Inflammatory macrophage (primary cell): ENCODE measurements at regions not wholly inside any gene's neighbourhood (a gene's known extent, or its start where the extent isn't known, plus 50 kb on each side); places are given as distances from the start of the nearest gene placed in this dataset.
"Not testable (repeated sequence)": the region's sequence is repeated elsewhere in the genome, so short reads cannot be mapped to it uniquely, and the experiment has no call there.

Experiments used
- DNase-seq, 2 donors: peaks; one replicate each; pipeline ENCODE4 v3.0.0-alpha.2; 2020 to 2022

DNA sequence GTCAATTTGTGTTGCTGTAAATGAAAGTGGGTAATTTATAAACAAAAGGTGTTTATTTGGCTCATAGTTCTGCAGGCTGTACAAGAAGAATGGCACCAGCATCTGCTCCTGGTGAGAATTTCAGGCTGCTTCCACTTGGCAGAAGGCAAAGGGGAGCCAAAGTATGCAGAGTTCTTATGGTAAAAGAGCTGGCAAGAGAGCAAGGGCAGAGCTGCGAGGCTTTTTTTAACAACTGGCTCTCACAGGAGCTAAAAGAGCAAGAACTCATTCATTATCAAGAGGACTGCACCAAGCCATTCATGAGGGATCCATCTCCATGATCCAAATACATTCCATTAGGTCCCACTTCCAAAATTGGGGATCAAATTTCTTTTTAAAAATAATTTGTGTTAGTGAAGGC lies 1712.7 kb downstream of the SLITRK5 start:
- DNase-seq: no peak

DNA sequence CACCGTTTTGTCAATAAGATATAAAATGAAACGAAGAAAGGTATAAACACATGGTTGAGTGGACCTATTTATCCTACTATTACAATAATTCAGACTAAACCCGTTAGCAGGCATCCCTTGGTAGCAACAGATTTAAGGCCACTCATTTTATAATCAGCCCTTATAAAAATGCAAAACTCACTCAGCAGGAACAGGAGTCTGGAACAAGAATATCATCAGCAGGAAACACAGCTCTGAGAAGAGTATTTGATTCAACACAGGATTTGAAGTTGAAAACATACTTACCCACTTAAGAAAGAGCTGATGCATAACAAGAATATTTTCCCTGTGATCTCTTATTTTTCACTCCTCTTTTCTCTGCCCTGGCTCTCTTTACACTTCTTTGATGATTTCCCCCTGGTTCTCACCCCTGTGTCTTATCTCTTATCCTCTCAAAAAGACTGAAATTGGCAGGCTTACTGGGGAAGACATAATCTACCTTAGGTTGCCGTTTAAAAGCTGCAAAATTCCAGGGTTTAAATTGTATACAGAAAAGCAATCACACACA lies 1722.7 kb downstream of the SLITRK5 start:
- DNase-seq: no peak

DNA sequence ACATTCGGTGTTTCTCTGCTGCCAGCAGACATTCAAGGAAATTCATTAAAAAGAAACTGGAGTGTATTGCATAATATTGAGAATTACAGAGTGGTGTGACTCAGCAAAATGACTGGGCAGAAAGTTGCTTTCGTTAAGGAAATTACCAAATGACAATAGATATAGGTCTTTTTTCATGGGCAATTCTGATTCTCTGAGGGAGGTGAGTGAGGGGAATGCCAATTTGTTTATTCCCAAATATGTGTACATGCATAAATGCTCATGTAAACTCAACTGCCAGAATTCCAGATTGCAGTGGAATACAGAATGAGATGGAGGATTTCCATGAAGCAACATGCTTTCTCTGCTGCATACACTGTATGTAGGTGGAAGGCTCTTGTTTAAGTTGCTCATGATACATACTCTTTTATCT lies 1730.1 kb downstream of the SLITRK5 start:
- peak; percentile 66 to 78 for DNase-seq

DNA sequence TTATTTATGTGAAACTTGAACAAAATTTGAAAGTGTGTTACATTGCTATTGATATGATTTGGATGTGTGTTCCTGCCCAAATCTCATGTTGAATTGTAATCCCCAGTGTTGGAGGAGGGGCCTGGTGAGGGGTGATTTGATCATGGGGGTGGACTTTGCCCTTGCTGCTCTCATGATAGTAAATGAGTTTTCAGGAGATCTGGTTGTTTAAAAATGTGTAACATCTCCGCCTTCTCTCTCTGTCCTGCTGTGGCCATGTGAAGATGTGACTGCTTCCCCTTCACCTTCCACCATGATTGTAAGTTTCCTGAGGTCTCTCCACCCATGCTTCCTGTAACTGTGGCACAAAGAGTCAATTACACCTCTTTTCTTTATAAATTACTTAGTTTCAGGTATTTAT lies 1731.0 kb downstream of the SLITRK5 start:
- DNase-seq: no peak

DNA sequence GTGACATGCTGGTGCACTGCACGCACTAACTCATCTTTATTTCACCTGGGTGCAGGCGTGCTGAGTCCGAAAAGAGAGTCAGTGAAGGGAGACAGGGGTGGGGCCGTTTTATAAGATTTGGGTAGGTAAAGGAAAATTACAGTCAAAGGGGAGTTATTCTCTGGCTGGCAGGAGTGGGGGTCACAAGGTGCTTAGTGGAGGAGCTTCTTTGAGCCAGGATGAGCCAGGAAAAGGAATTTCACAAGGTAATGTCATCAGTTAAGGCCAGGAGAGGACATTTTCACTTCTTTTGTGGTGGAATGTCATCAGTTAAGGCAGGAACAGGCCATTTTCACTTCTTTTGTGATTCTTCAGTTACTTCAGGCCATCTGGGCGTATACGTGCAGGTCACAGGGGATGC lies 1734.9 kb downstream of the SLITRK5 start:
- DNase-seq: not testable (repeated sequence)

DNA sequence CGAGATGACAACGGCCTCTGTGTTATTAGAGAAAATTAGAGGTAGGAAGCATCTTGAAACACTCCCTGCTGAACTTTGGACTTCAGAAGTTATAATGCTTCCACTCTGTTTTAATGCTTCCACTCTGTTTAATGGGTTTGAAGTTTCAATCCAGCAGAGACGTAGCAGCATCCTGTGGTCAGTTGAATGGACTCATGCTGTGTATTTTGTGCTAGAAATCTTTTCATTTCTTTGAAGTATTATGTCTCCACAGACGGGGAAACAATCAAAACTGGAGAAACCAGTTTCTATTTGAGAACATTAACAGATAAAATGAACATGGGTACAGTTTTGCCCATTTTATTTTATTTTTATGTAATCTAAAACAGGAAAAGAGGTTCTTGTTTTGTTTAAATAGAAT lies 1736.2 kb downstream of the SLITRK5 start:
- no peak for DNase-seq

DNA sequence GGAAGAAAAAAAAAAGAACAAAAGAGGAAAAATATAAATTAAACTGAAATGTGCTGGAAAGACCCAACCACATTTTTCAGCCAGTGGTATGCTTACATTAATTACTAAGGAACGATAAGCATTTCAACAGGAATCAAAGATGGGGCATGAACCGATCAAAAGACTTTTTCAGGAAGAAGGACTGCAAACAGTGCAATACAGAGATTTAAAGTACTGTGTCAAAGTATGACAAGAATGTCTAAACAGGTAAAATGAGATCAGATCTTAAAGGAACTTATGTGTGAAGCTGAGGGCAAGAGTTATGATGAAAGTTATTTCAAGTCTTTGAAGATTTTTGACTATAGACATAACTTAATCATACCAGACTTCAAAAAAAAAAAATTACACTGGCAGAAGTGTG lies 1761.8 kb downstream of the SLITRK5 start:
- DNase-seq: no peak

DNA sequence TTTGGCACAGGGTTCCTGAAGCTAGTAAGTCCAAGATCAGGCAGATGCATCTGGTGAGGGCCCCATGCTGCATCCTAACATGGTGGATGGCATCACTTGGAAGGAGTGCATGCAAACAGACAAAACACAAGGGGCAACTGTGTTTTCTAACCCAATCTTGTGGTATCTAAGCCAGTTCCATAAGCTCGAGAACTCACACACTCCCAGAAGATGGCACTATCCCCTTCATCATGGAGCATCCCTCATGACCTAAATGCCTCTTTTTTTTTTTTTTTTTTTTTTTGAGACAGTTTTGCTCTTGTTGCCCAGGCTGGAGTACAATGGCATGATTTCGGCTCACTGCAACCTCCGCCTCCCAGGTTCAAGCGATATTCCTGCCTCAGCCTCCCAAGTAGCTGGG lies 1763.5 kb downstream of the SLITRK5 start:
- DNase-seq: not testable (repeated sequence)

DNA sequence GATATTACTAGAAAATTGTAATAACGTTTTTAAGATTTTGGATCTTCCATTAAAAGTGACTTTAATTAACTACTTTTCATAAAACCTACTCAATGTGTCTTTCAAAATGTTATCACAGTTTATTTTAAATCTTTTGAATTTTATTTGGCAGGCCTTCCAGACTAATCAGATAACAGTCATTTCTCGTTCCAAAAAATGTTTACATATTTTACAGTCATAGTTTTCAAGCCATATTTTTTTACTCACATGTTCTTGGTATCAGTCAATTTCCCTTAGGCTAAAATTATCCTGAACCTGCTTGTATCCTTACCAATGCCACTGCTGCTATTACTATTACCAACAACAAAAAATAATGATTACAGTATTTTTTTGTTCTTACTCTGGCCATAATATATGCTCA lies 1783.5 kb downstream of the SLITRK5 start:
- no peak for DNase-seq

DNA sequence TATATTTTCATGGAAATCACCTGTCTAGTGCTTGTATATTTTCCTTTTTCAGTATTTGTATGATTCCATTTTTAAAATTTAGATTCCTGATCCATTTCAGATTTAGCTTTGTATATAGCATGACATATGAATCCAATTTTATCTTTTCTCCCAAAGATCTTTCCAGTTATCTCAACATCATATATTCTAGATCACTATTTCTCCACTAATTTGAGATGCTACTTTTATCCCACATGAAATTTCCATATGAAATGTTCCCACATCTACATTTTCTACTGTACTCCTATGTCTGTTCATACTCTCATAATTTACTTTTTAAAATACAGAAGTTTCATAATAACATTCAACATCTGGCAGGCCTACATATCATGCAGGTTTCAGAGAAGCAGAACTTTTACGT lies 1784.1 kb downstream of the SLITRK5 start:
- no peak for DNase-seq

DNA sequence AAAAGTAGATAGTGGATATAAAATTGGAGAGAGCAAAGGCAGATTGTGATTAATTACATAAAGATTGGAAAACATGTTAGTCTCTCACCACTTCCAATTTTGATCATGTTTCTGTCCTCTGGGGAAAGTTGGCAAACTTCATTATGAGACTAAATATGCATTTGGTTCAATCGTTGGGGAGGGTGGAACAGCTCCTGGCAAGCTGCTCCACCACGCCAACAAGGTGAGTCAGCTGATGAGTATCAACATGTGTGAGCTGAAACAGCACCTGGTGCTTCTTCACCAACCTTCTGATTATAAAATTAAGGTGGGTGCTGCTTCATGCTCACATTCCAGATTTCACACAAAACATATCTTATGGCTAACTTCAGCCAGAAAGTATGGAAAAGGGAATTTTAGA lies 1784.6 kb downstream of the SLITRK5 start:
- no peak for DNase-seq

DNA sequence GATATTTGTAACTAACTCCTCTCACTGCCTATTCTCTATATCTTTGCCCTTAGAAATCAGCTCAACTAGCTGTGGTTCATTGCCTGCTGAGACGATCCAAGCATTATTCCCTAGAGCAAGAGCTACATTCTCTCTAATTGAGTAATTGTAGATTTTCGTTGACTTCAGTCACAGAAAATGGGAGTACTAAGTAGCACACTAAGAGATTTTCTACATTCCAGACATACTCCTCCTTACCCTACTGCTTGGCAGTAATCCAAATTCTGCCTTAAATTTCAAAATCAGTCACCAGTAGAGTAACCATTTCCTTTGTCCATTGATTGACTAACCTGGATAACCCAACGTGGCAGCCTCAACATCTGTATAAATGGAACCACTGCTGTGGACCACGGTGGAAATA lies 1786.8 kb downstream of the SLITRK5 start:
- no peak for DNase-seq

DNA sequence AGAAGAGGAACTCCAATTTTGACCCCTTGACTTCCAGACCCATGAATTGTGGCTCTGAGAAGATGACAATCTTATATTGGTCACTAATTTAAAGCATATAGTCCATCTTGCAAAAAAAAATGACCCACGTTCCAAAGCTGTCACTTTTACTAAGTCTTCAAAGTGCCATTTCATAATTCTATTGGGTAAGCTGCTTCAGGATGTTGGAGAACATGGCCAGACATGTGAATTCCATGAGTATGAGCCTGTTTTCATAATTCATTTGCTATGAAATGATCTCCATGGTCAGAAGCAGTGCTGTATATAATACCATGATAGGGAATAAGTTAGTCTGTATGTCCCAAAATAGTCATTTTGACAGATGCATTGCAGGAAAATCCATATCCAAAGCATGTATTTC lies 1787.3 kb downstream of the SLITRK5 start:
- DNase-seq: no peak

DNA sequence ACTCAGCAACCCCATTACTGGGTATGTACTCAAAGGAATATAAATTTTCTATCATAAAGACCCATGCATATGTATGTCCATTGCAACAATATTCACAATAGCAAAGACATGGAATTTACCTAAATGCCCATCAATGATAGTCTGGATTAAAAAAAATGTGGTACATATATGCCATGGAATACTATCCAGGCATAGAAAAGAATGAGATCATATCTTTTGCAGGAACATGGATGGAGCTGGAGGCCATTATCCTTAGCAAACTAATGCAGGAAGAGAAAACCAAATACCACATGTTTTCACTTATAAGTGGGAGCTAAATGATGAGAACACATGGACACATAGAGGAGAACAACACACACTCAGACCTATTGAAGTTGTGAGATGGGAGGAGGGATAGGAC lies 1789.7 kb downstream of the SLITRK5 start:
- not testable (repeated sequence) for DNase-seq

DNA sequence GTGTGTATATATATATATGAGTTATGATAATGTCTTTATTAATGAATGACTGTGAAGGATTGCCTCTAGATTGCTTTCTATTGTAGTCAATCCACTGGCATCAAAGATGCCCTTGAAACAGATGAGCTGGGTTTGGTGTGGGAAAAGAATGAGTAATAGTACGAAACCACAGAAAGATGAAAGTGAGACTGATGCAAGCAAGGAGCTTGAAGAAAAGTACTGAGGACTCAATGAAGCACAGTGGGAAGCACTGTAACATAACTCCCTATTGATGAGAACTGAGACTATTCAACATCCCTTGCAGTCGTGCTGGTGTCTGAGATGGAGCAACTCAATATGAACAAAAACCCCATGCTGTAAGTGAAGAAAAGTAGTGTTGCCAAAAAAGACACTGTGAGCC lies 1794.2 kb downstream of the SLITRK5 start:
- DNase-seq: no peak

DNA sequence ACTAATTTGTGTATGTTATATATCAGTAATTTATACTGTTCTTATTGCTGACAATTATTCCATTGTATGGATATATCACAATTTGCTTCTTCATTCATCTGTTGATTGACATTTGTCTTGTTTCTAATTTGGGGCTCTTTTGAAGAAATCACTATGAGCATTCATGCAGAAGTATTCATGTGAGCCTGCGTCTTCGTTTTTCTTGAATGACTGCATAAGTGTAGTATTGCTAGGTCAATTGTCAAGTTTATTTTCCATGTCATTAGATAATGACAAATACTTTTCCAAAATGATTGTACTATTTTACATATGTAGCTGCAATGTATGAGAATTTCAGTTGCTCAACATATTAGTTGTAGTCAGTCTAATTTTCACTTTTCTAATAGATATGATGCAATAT lies 1796.9 kb downstream of the SLITRK5 start:
- no peak for DNase-seq

DNA sequence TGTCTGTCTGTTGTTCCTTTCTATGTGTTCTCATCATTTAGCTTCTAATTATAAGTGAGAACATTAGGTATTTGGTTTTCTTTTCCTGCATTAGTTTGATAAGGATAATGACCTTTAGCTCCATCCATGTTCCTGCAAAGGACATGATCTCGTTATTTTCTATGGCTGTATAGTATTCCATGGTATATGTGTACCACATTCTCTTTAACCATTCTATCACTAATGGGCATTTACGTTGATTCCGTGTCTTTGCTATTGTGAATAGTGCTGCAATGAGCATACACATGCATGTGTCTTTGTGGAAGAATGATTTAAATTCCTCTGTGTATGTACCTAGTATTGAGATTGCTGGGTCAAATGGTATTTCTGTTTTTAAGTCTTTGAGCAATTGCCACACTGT lies 1799.7 kb downstream of the SLITRK5 start:
- no peak for DNase-seq

DNA sequence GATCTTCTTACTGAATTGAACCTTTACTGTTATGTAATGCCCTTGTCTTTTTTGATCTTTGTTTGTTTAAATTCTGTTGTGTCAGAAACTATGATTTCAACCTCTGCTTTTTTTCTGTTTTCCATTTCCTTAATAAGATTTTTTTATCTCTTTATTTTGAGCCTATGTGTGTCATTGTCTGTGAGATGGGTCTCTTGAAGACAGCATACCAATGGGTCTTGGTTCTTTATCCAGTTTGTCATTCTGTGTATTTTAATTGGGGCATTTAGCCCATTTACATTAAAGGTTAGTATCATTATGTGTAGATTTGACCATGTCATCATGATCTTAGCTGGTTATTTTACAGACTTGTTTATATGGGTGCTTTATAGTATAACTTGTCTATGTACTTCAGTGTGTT lies 1803.3 kb downstream of the SLITRK5 start:
- no peak for DNase-seq

DNA sequence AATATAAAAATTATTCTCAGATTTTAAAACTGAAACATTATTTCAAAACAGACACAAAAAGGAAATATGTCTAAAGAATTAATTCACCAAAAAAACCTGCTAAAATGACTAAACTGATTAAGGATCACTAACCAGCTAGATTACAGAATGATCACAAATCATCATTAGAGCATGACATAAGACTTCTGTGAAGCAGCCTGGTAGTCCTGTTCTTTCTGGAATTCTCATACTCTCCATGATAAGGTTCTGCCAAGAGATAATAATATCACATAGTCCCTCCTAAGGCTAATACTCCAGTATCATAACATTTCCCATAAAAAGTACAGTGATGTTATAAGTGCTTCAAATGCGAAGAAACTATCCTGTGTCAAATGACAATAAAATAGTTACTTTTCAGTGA lies 1814.9 kb downstream of the SLITRK5 start:
- DNase-seq: no peak

DNA sequence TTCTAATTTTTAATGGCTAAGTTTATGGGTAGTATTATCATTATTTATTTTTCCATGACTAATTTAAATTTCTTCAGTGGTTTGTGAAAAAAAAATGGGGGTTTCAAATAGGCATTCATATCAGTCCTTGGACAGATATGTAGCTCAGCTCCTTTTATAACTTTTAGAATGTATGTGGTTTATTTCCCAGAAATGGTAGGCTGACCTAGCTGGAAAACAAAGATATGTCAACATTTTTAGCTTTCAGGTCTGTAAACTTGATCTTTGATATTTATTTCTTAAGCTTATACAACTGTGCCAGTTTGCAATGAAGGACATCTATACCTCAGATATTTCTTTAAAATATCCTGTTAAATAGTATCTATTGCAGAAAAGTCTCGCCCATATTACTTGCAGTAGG lies 1815.5 kb downstream of the SLITRK5 start:
- DNase-seq: no peak

DNA sequence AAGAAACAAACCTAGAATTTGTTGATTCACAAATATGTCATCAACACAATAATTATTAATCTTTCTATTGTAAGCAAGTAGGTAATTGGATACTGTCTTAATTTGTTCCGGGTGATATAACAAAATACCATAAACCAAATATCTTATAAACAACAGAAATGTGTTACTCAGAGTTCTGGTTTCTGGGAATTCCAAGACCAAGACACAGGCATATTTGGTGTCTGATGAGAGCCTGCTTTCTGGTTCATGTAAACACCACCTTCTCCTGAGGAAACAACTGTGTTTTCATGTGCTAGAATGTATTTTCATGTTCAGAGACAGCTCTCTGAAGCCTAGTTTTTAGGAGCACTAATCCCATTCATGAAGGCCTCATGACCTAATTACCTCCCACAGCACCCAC lies 1819.5 kb downstream of the SLITRK5 start:
- no peak for DNase-seq

DNA sequence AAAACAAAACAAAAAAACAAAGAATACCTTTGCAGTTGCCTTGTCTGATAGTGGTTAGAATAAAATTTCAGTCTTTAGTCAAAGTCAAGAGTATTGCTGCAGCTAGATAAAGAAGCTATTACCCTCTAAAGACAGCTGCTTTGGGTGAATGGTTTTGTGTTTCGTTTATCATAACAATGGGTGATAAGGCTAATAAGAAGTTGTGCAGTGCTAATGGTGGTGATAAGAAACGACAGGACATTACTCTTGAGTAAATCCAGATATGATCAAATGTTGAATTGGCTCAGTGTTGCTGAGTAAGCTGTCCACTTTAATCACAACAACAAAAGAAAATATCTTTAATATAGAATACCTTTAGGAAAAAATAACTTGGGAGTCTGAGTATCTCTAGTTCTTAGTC lies 1825.3 kb downstream of the SLITRK5 start:
- no peak for DNase-seq

DNA sequence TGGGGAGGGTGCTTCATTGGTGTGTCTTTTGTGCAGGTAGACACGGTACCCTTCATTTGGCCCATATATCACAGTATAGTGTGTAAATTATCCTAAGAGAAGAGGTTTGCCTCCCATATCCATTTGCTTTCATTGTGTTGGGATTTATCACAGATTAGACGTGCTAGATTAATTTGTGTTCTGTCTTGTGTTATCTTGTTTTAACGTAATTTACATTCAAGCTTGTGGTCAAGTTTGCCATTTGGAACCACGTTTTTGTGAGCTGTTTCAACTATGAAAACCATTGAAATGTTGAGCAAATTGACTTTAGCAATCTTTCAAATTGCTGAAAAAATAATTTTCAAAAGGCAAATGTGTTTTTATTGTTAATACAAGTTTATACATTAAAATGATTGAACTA lies 1826.5 kb downstream of the SLITRK5 start:
- DNase-seq: no peak

DNA sequence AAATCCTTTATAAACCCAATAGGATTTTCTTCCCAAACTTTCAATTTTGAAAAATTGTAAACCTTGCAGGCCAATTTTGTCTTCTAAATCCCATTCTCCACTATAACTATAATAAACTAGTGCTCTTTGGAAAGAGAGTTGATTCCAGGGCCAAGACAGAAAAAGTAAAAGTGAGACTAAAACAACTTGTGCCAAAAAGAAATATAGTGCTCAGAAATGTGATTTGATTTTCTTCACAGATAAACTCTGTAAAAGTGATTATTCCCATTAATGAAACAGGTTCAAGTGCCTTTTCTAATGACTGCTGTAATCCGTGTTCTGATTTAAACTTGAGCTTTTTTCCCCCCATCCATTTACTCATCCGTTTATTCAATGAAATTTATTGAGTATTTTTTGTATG lies 1831.1 kb downstream of the SLITRK5 start:
- no peak for DNase-seq

DNA sequence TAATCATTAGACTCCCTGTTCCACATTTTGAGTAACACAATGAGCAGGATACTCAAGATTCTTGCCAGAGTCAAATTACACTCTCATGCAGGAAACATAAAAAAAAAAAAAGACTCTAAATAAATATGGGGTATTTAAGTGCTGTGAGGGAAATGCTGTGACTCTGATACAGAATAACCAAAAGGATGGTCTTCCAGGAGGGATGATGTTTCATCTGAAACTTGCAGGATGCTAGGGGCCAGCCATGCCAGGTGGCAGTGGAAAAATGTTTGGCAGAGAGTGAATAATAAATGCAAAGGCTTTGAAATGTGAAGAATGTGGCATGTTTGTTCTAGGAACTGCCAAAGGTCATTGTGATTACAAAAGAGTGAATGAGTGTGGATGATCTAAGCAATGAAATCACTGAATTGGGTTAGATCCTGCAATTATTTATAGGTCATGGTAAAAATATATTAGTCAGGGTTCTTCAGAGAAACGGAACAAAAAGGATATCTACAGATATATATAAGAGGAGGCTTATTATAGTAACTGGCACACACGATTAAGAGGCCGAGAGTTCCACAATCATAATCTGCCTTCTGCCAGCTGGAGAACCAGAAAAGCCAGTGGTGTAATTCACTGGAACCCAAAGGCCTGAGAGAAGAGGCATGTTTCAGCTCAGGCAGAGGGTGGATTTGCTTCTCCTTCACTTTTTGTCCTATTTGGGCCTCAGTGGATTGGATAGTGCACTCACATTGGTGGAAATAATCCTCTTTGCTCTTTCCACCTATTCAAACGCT lies 1832.8 kb upstream of the MIR17HG start:
- DNase-seq: no peak
